Fibroblast of skin of back (primary cell): ENCODE measurements at regions not wholly inside any gene's neighbourhood (a gene's known extent, or its start where the extent isn't known, plus 50 kb on each side); places are given as distances from the start of the nearest gene placed in this dataset.
A peak's percentile ranks its signal among the peaks of the same experiment; 100 is the strongest.

Experiments used
- DNase-seq: peaks from one replicate; pipeline ENCODE4 v3.0.0-alpha.2; 2013

DNA sequence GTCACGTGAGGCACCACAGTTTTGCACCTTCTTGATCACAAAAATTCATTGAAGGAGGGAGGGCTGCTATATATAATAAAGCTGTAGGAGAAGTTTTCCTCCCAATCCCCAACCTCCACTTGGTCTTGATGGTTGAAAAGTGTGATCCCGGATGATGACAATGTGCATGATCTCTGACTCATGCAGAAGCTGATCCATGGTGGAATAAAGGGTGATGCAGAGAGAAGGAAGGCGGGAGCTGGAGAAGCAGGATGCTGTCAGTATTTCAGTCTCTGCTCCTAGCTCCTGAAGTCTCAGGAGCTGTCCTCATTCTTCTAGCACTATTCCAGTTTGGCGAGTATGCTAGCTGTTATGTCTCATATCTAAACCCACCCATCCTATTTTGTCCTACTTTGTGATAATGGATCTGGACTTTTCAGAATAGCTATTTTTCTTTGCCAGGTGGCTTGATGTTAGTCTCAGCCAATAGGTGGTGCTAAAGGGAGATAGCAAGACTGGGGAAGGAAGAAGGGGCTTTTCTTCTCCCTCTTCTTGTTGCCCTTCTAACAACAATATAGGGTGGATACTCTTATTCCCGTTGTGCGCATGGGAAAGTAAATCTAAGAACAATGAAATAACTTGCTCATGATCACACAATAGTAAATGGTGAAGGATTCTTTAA lies 65.6 kb upstream of the HTR2A start:
- peak; percentile 64 for DNase-seq

GRCh38 chr13:46961719-46962118 lies 64.9 kb upstream of the HTR2A start:
- peak; percentile 81 for DNase-seq

DNA sequence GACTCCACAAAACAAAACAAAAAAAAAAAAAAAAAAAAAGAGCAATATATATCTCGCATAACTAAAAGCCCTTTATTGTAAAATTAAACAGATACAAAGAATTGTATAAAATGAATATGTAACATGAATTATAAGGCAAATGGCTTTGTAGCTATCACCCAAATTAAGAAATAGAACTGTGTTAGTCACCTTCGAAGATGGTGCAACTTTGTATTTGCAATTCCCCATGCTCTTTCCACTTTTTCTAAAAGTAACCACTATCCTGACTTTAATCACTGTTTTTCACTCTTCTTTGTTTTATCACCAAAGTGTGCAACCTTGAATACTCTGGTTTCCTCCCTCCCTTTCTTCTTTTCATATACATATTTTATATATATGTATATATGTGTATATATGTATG lies 57.1 kb upstream of the HTR2A start:
- DNase-seq: no peak

DNA sequence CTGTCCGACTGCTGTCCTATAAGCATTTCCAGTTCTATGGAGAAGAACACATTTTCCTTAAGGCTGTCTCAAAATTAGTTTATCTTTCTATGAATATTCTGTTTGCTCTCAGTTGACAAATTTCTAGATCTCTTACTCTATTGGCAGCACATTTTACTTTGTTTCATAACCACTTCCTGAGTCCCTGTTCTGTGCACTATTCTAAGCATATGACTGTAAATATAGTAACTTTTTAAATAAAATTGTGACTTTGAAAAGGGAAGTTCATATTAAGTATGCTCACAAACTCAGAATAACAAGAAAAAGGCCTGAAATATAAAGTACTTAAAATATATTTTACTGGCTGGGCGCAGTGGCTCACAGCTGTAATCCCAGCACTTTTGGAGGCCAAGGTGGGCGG lies 56.5 kb upstream of the HTR2A start:
- DNase-seq: no peak

DNA sequence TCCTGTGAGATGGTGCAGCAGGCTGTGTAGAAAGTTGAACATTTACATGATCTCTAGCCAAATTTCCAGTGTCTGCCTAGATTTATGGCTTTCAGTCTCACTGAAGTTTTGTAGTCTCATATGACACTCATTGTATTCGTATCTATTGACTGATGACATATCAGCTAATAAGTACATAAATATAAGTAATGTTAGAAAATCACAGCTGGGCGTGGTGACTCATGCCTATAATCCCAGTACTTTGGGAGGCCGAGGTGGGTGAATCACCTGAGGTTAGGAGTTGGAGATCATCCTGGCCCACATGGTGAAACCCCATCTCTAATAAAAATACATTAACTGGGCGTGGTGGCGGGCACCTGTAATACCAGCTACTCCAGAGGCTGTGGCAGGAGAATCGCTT lies 54.7 kb upstream of the HTR2A start:
- DNase-seq: no peak

GRCh38 chr13:46949211-46949610 lies 52.4 kb upstream of the HTR2A start:
- DNase-seq: no peak

- no peak for DNase-seq
Measured at GRCh38 chr13:46948338-46948737, 51.5 kb upstream of the HTR2A start.

DNA sequence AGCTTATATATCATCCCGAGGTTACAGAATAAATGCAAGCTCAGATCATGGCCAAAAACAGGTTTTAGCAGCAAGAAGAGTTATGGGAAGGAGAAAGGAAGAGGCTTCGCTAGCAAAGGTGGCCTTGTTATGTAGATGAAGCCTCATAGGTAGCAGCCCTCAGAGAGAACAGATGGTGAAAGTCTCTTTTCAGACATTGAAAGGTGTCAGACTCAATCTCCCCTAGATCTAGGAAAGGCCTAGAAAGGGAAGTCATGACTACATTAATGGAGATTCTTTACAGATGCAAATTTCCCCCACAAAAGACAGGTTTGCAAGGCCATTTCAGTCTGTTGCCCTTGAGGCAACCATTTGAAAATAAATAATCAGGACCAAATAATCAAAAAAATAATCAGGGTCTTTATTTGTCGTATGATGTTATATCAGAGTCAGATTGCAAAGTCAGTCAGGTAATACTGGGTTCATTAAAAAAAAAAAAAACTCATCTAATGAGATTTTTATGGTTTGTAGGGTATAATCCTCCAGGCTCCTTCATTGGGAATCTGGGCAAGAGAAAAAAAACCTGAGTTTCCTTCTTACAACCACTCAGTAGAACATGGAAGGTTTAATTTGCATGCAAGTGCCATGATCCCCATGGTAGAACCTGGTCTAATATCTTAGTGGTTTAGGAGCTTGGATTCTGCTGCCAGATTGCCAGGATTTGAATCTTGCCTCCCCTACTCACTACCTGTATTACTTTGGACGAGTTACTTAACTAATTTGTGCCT lies 50.8 kb upstream of the HTR2A start:
- no peak for DNase-seq
